ENCODE measurements at regions not wholly inside any gene's neighbourhood (a gene's known extent, or its start where the extent isn't known, plus 50 kb on each side); places are given as distances from the start of the nearest gene placed in this dataset.

DNA sequence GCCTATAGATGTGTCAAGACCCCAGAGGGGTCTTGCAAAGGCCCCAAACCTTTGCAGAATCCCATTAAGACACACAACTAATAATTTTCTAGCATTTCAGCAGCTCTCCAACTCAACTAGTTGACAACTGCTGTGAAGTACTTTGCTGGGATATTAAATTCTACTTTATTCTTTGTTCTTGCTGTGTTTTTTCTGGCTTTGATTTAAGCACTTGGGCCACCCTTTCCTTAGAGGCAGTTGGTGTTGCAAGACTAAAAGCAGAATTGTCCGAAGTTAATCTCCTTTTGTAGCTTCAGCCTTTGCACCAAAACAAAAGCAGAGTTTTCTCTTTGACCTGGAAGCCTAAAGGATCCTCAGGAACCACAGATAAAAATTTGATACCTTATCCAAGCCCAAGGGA is 353.1 kb upstream of the CLNK start:
- no peak overlapping the region for H3K27ac ChIP-seq
- TF ChIP-seq, protein P1, sequence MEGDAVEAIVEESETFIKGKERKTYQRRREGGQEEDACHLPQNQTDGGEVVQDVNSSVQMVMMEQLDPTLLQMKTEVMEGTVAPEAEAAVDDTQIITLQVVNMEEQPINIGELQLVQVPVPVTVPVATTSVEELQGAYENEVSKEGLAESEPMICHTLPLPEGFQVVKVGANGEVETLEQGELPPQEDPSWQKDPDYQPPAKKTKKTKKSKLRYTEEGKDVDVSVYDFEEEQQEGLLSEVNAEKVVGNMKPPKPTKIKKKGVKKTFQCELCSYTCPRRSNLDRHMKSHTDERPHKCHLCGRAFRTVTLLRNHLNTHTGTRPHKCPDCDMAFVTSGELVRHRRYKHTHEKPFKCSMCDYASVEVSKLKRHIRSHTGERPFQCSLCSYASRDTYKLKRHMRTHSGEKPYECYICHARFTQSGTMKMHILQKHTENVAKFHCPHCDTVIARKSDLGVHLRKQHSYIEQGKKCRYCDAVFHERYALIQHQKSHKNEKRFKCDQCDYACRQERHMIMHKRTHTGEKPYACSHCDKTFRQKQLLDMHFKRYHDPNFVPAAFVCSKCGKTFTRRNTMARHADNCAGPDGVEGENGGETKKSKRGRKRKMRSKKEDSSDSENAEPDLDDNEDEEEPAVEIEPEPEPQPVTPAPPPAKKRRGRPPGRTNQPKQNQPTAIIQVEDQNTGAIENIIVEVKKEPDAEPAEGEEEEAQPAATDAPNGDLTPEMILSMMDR (conservative IDR thresholded peaks at IDR 0.05): no peak

DNA sequence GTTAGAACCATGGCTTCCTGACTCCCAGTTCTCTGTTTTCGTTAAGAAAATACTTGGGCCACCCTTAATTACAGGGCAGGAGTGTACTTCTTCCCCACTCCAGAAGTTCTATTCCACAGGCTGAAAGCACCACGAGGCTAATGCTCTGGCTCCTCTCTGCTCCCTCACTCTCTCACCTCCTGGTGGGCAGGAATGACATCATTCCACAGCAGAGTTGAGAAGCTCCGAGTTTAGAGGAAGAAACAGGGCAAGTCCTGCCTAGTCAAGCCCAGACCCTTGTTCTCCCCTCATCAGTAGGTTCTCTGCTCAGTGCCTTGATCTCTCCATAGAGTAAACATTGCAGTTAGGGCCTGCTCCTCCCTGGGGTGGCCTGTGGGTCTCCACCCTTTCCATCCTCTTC is 343.8 kb upstream of the CLNK start:
- H3K27ac ChIP-seq: no peak overlapping the region
- TF ChIP-seq, protein P1 (conservative IDR thresholded peaks at IDR 0.05): no peak

DNA sequence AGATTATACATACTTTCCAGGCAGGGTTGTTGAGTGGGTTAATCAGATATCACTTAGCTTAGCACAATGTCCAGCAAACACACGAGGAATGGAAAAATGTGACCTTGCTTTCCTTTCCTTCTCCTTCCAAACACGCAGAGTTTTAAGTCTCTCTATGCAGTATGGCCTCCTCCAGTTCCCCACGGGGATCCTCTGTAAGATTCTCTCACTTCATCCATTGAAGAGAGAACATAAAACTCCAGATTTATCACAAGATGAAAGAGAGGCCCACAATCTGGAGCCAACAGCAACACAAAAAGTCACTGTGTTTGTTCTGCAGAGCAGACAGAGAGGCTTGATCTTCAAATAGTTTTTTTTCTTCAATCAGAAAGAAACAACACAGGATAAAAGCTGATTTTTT is 336.8 kb upstream of the CLNK start:
- TF ChIP-seq, protein P1 (conservative IDR thresholded peaks at IDR 0.05): no peak
- no peak overlapping the region for H3K27ac ChIP-seq

DNA sequence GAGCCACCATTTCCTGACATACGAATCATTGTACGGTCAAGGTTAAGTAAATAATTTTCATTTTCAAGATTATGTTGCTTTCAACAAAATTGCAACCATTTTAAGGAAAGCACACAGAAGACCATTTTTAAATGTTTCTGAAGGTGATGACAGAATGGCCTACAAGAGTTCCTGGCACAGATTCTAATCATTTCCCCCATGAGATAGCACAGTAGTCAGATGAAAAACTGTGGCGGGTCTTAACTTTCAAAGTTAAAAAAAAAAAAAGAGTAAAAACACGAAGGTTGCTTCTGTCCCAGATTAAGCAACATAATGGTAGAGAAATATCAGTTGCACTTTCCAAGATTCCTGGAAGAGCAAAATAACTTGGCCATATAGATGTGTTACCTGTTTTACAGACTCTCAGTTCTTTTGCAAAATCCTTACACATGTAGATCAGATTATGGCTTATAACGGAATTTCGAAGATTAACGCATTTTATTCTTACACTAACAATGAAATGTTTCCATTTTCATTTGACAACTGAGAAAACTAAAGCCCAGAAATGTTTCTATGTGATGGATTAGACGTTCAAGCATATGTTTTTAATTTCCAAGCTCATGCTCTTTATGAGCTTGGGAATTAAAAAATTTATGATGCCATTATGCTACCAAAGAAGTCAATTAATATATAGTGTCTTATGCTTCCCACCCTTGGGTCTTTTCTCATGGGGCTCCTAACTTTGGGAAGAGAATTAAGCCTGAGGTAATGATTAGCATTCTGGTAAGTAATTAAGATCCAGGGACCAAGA is 335.1 kb upstream of the CLNK start:
- no peak overlapping the region for H3K27ac ChIP-seq
- TF ChIP-seq, protein P1 (conservative IDR thresholded peaks at IDR 0.05): no peak

DNA sequence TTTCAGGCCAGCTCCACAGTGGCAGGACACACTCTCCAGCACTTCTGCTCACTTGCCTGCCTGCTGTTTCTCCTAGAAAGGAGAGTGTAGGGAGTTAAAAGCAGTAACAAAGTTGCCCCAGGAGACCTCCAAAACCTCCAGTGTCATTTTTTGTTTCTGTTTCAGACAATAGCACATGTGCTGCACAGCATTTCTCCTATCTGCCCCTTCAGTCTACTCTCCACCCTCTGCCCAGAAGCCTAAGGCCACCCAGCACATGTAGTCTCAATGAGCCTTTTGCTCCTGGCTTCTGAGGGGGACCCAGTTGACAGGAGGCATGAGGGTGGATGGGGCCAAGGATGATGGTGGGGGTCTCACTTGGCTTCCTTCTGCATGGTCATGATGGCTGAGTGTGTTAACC is 329.6 kb upstream of the CLNK start:
- no peak overlapping the region for H3K27ac ChIP-seq
- TF ChIP-seq, protein P1 (conservative IDR thresholded peaks at IDR 0.05): no peak

DNA sequence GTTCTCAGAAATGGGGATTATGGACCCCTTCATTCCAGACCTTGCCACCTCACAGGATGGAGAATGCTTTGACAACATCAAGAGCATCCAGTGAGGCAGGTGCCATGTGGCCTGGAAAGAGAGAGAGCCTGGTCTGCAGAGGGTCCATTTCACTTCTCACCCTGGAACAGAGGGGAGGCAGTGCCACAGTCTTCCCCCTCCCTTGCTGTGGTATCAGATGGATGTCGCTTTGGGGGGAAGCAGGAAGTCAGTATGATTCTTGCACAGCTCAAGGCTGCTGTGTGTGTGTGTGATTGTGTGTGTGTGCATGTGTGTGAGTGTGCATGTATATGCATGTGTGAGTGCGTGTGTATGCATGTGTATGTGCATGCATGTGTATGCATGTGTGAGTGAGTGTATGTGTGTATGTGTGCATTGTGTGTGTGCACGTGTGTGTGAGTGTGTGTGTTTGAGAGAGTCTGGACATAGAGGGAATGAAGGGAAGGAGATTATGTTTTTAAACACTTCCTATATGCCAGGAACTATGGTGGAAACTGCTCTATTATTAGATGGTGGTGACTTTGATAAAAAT is 328.6 kb upstream of the CLNK start:
- TF ChIP-seq, protein P1 (conservative IDR thresholded peaks at IDR 0.05): no peak

DNA sequence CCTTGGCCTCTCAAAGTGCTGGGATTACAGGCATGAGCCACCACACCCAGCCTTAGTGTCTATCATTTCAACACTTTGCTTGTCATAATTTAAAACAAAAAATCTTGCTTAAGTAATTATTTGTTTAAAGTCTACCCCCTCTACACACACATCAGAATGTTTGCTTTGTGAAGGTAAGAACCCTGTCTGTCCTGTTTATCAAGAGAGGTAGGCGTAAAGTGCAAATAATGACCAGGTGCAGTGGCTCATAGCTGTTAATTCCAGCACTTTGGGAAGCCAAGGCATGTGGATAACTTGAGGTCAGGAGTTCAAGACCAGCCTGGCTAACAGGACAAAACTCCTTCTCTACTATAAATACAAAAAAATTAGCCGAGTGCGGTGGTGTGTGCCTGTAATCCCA is 326.7 kb upstream of the CLNK start:
- TF ChIP-seq, protein P1 (conservative IDR thresholded peaks at IDR 0.05): no peak
- no peak overlapping the region for H3K27ac ChIP-seq

More for the DNA sequence above, 328.6 kb upstream of the CLNK start:
- no peak overlapping the region for H3K27ac ChIP-seq
